ENCODE measurements at regions not wholly inside any gene's neighbourhood (a gene's known extent, or its start where the extent isn't known, plus 50 kb on each side); places are given as distances from the start of the nearest gene placed in this dataset.

GRCh38 chr13:60647547-60647946, 250.5 kb downstream of the TDRD3 start:
- TF ChIP-seq CTCF (conservative IDR thresholded peaks at IDR 0.05; ENCODE audit: low read depth, low read length) (no peak), EZH2phosphoT487 (IDR thresholded peaks at IDR 0.05; ENCODE audit: borderline replicate concordance, low read length) (no peak)
